Smooth muscle cell (in vitro differentiated cells): ENCODE measurements at regions not wholly inside any gene's neighbourhood (a gene's known extent, or its start where the extent isn't known, plus 50 kb on each side); places are given as distances from the start of the nearest gene placed in this dataset.

Experiments
- DNase-seq: peaks from one replicate; lab custom pipeline; 2025; ENCODE audit not compliant: unreplicated experiment; lab: John Stamatoyannopoulos, UW
- H2AFZ ChIP-seq: fragments of 200-600 bp; sonication (generic); 2 replicates; pipeline ENCODE4 v1.6.0; 2016; ENCODE audit warnings: antibody characterized with exemption, low read depth, mild to moderate bottlenecking
- H3F3A ChIP-seq: fragments of 200-600 bp; sonication (generic); 2 replicates; pipeline ENCODE4 v1.6.0; 2017; ENCODE audit warnings: antibody characterized with exemption, low read depth
- H3K27ac ChIP-seq: fragments of 200-600 bp; sonication (generic); 2 replicates; pipeline ENCODE4 v1.5.1; 2016; ENCODE audit warnings: low read depth, mild to moderate bottlenecking
- H3K27me3 ChIP-seq: fragments of 200-600 bp; sonication (generic); 2 replicates; pipeline ENCODE4 v1.6.1; 2016; ENCODE audit warnings: low read depth, mild to moderate bottlenecking
- H3K36me3 ChIP-seq: fragments of 200-600 bp; sonication (generic); 2 replicates; pipeline ENCODE4 v1.5.1; 2016; ENCODE audit warnings: low read depth
- H3K4me1 ChIP-seq: fragments of 200-600 bp; sonication (generic); 2 replicates; pipeline ENCODE4 v1.5.1; 2016; ENCODE audit warnings: low read depth
- H3K4me2 ChIP-seq: fragments of 200-600 bp; sonication (generic); 2 replicates; pipeline ENCODE4 v1.6.0; 2016; ENCODE audit warnings: mild to moderate bottlenecking
- H3K4me3 ChIP-seq: fragments of 200-600 bp; sonication (generic); 2 replicates; pipeline ENCODE4 v1.5.1; 2016; ENCODE audit warnings: mild to moderate bottlenecking
- H3K79me2 ChIP-seq: fragments of 200-600 bp; sonication (generic); 2 replicates; pipeline ENCODE4 v1.6.0; 2016; ENCODE audit warnings: low read depth, mild to moderate bottlenecking
- H3K9ac ChIP-seq: fragments of 200-600 bp; sonication (generic); 2 replicates; pipeline ENCODE4 v1.6.0; 2016; ENCODE audit warnings: low read depth
- H3K9me3 ChIP-seq: fragments of 200-600 bp; sonication (generic); replicated peaks from 2 replicates; pipeline ENCODE4 v1.5.1; 2016; ENCODE audit warnings: low read depth
- H4K20me1 ChIP-seq: fragments of 200-600 bp; sonication (generic); 2 replicates; pipeline ENCODE4 v1.6.0; 2016; ENCODE audit warnings: low read depth
- CTCF ChIP-seq: fragments of 200-600 bp; sonication (generic); IDR thresholded peaks from 2 replicates; pipeline ENCODE4 v1.5.1; 2017; ENCODE audit warnings: borderline replicate concordance, mild to moderate bottlenecking, antibody characterized with exemption; ENCODE audit not compliant: insufficient read depth, poor library complexity, severe bottlenecking
- WGBS: methylation state at CpG from one replicate; pipeline ENCODE4 v1.1.7; 2016; ENCODE audit warnings: low lambda C conversion rate; 5-methylcytosine and 5-hydroxymethylcytosine counted together

GRCh38 chr4:108237693-108238092 is 69.0 kb upstream of the LEF1 start:
- H3K9ac ChIP-seq = no peak overlapping the region
- no peak for TF ChIP-seq CTCF
- no peaks in the 10 kb centered on the region for H3K36me3 ChIP-seq
- H3F3A ChIP-seq = peaks cover 3% of the 10 kb centered on the region
- H3K27ac ChIP-seq = no peak overlapping the region
- H3K4me2 ChIP-seq = no peak overlapping the region
- WGBS = 91% methylated on average over 1 of the region's 1 CpG
- no peaks in the 10 kb centered on the region for H3K79me2 ChIP-seq
- no peak overlapping the region for H2AFZ ChIP-seq
- no peaks in the 10 kb centered on the region for H3K9me3 ChIP-seq
- no peaks in the 10 kb centered on the region for H3K4me1 ChIP-seq
- no peak for DNase-seq
- no peak overlapping the region for H3K4me3 ChIP-seq
- H3K27me3 ChIP-seq = no peaks in the 10 kb centered on the region
- no peaks in the 10 kb centered on the region for H4K20me1 ChIP-seq

GRCh38 chr4:108236264-108236663 is 67.5 kb upstream of the LEF1 start:
- Histone ChIP-seq H3K27me3 (no peaks in the 10 kb centered on the region), H3K27ac (no peak overlapping the region), H2AFZ (no peak overlapping the region), H3K4me1 (no peaks in the 10 kb centered on the region), H3K4me2 (no peak overlapping the region), H3K4me3 (no peak overlapping the region), H3K9me3 (no peaks in the 10 kb centered on the region), H3K79me2 (no peaks in the 10 kb centered on the region), H3F3A (peaks cover 3% of the 10 kb centered on the region), H3K9ac (no peak overlapping the region), H3K36me3 (no peaks in the 10 kb centered on the region), H4K20me1 (no peaks in the 10 kb centered on the region)
- no peak for TF ChIP-seq CTCF
- DNase-seq = no peak

GRCh38 chr4:108227923-108228322 is 59.2 kb upstream of the LEF1 start:
- Histone ChIP-seq H3K9me3 (no peaks in the 10 kb centered on the region), H4K20me1 (no peaks in the 10 kb centered on the region), H3K36me3 (no peaks in the 10 kb centered on the region), H3K4me3 (no peak overlapping the region), H3K4me2 (no peak overlapping the region), H3K4me1 (no peaks in the 10 kb centered on the region), H2AFZ (no peak overlapping the region), H3K27me3 (no peaks in the 10 kb centered on the region), H3K9ac (no peak overlapping the region), H3F3A (no peaks in the 10 kb centered on the region), H3K27ac (no peak overlapping the region), H3K79me2 (no peaks in the 10 kb centered on the region)
- WGBS = 87% methylated on average over 4 of the region's 4 CpGs
- no peak for TF ChIP-seq CTCF
- DNase-seq = no peak

- WGBS = 4% methylated on average over 6 of the region's 6 CpGs
- no peak overlapping the region for H3K9ac ChIP-seq
- peak overlapping the region; percentile 20 for H2AFZ ChIP-seq
- H3K4me1 ChIP-seq = no peaks in the 10 kb centered on the region
- no peak for TF ChIP-seq CTCF
- DNase-seq = peak; percentile 4
- peak overlapping the region; percentile 54 for H3K4me2 ChIP-seq
- H3F3A ChIP-seq = no peaks in the 10 kb centered on the region
- no peaks in the 10 kb centered on the region for H3K36me3 ChIP-seq
- H3K4me3 ChIP-seq = no peak overlapping the region
- H4K20me1 ChIP-seq = no peaks in the 10 kb centered on the region
- H3K79me2 ChIP-seq = no peaks in the 10 kb centered on the region
- H3K27ac ChIP-seq = no peak overlapping the region
- H3K27me3 ChIP-seq = no peaks in the 10 kb centered on the region
- no peaks in the 10 kb centered on the region for H3K9me3 ChIP-seq
Measured at GRCh38 chr4:108224611-108225053, 55.9 kb upstream of the LEF1 start.
